NCI-H2107 treated with DMSO at 0.1 percent for 48 hours (cell line): ENCODE measurements at regions not wholly inside any gene's neighbourhood (a gene's known extent, or its start where the extent isn't known, plus 50 kb on each side); places are given as distances from the start of the nearest gene placed in this dataset.
"Not testable (repeated sequence)": the region's sequence is repeated elsewhere in the genome, so short reads cannot be mapped to it uniquely, and the experiment has no call there.

Experiments used
- DNase-seq: peaks from one replicate; lab custom pipeline; 2025; ENCODE audit not compliant: unreplicated experiment; lab: John Stamatoyannopoulos, UW

GRCh38 chr5:131005963-131006684 lies 158.9 kb downstream of the HINT1 start:
- no peak for DNase-seq

DNA sequence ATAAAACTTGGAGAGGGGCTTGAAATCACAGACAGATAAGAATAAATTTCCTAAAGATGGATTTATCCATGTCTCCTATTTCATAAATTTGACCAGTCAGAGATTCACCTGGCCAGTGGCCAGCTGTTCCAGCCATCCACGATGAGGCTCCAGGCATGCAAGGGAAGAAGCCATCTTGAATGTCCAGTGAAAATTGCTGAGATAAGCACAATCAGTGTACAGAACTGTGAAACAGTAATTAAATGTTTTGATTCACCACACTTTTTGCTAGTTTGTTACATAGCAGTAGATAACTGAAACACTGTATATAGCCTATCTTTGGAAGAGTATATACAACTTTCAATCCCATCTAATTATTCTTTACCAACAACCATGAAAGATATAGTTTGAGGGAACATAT lies 163.5 kb downstream of the HINT1 start:
- no peak for DNase-seq

DNA sequence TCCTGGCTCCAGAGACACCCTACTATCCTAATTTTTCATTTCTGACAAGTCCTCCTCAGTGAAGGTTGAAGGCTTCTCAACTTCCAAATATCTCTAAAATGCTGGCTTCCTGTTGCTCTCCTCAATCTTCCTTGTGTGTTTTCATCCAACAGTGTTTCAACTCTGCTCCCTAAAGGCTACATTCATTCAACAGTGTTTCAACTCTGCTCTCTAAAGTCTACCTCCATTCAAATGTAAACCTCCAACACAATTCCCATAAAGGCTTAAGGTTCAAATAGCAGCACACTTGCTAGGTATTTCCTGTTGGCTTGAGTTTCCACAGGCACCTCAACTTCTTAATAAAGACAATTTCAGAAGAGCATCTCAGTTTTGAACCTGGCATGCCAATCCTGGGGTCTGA lies 164.8 kb downstream of the HINT1 start:
- DNase-seq, result no peak

DNA sequence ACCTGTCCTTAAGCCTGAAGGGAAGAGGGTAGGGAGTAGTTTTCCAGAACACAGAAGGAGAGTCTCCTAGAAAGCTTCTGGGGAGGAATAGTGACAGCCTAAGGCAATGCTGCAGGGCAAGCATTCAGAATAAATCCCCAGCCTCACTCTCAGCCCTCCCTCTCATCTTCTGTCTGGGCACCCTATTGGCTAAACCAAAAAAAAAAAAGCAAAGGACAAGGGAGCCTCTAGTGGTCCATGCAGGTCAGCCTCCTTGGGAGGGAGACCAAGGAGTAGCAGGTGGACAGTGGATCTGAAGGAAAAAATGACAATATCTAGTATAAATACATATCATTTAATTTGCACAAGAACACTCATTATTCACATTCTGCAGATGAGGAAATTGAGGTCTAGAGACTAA lies 168.3 kb downstream of the HINT1 start:
- DNase-seq, result not testable (repeated sequence)

- no peak for DNase-seq
Measured at GRCh38 chr5:130995851-130996250, 169.2 kb downstream of the HINT1 start.

DNA sequence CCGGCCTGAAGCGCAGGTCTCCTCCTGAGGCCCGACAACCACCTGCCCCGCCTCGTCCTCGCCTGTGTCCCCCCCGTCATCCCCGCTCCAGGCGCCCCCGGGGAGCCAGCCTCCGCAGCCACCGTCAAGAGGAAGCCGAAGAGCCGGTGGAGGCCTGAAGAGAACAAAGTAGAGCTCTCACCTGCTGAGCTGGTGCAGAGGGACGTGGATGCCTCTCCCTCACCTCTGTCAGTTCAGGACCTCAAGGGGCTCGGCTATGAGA lies 169.9 kb downstream of the HINT1 start:
- DNase-seq, result no peak

DNA sequence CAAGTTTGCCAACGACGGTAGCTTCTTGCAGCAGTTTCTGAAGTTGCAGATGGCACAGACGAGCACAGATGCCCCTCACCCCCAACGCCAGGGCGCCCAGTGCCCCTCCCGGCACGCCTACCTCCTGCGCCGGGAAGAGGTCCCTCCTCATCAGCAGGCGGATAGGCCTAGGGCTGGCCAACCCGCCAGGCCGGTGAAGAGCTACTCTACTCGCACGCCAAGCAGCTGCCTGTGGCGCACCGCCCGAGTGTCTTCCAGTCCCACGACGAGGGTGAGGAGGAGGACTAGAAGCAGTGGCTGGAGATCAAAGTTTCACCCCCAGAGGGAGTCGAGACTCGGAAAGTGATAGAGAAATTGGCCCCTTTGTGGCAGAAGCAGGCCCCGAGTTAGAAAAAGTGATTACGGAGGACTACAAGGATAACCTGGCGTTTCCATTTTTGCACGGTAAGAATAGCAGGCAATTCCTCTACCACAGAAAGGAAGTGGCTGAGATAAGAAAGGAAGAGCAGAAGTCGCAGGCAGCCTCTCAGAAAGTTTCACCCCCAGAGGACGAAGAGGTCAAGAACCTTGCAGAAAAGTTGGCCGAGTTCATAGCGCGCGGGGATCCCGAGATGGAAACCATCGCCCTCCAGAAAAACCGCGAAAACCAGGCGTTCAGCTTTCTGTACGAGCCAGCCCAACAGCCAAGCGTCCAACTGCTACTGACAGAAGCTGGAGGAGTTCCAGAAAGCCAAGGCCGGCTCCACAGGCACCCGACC lies 170.4 kb downstream of the HINT1 start:
- DNase-seq, result no peak

GRCh38 chr5:130992621-130993020 lies 172.4 kb downstream of the HINT1 start:
- no peak for DNase-seq

GRCh38 chr5:130992095-130992494 lies 173.0 kb downstream of the HINT1 start:
- DNase-seq, result no peak

DNA sequence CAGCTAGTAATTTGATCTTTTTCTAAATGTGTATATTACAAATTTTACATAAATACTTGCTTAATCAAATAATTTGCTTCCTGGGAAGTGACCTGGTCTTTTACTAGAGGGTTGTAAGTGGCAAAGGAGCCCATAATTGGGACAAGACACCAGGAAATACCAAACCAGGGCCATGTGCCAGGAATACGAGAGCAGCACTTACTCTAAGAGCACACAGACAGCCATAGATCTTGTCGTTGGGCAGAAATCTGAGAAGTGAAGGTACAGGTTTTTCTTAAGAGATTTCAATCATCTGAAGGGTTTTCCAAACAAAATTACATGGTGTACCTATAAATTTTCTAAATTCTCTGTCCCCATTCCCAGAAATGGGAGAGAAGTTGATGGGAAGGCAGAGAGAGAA lies 179.3 kb downstream of the HINT1 start:
- DNase-seq, result no peak

DNA sequence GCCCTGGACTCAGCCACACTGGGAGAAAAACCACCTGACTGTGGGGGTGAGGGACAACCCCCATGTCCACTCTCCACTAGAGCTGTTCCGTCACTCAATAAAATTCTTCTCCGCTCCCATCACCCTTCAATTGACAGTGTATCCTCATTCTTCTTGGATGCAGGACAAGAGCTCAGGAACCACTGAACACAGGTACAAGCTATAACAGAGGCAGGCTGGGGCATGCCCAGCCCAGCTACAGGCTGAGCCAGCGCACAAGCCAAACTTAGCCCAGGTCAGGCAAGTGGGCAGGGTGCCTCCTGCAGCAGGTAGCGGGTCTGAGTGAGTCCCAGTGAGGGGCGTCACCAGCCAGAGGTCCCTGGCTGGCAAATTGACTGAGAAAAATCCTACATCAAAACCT lies 183.4 kb downstream of the HINT1 start:
- no peak for DNase-seq

DNA sequence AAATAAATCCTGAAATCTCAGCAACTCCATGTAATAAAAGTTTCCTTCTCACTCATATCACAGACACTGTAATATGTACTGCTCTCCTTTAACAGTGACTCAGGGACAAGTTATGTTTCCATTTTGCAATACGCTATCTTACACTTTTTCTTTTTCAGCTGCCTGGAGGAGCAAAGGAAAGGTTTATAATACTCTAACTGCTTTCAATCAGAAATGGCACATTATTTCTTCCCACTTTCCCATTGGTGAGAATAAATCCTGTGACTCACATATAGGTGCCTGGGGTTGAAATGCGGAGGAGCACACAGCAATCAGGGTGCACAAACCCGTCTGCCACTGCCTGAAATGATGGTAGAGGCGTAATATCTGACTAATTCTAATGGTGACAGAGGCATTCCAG lies 186.6 kb downstream of the HINT1 start:
- no peak for DNase-seq

GRCh38 chr5:130976493-130976892 lies 188.6 kb downstream of the HINT1 start:
- DNase-seq, result no peak

DNA sequence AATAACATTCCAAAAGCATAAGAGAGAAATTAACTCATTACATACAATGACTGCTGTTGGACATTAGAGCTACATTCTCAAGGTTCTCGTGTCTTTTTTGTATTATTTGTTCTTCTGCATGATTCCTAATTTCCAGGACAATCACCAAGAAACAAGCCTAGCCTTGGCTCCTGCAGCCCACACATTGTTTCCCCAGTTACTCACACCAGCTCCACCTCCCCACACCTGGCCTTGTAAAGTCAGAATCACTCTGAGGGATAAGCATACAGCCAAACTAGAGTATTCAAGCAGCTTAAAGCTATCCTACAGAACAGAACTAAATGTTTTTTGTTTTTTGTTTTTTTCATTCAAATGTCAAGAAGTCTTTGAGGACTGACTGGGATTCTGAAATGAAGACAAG lies 189.2 kb downstream of the HINT1 start:
- no peak for DNase-seq

GRCh38 chr5:130975299-130975698 lies 189.8 kb downstream of the HINT1 start:
- DNase-seq, result no peak

DNA sequence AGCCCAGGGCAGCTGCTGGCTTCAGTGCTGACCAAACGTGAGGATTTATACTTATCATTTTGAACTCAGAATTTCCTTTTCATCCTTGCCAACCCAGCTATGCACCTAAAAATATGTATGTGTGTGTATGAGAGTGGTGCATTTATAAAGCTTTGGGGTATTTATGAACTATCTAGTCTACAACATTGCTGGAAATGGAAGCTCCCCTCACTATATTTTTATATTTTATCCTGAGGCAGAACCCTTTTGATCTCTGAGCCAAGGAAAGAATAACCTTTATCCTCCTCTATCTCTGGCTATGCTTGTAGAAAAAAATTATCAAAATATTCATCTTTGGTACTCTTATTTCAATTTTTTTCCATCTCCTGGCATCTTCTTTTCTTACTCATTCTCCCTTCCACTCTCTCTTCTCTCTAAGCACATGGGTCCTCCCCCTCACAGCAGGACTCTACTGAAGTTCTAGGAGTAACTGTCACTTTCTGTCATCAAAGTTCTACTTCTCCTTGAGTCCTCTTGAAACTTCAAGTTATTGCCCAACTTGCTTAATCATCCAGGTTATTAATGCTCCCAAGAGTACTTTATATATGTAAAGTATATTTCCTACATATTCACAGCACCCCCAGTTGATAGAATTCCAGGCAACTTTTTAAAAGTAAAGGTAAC lies 190.9 kb downstream of the HINT1 start:
- no peak for DNase-seq

DNA sequence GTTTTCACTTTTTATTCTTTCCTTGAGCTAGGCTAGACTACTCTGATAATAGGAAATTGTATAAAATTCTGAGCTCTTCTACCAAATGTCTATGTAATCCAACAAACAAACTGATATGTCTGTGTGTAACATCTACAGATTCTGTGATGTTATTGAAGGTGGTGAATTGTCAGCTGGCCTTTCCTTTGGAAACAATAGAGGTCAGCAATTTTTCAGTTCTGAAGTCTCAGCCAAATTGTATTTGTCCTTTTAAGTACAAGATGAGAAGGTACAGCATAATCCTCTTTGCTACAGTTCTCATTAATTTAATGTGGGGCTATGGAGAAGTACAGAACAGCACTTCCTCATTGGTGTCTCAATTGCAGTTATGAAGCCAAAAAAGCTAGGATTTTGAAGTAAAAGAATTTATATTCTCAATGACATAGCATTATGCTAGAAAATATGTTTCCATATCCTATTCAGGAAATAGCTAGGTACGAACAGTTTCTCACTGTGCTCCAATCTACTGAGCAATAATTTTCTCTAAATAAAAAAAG lies 198.0 kb downstream of the HINT1 start:
- DNase-seq, result no peak

DNA sequence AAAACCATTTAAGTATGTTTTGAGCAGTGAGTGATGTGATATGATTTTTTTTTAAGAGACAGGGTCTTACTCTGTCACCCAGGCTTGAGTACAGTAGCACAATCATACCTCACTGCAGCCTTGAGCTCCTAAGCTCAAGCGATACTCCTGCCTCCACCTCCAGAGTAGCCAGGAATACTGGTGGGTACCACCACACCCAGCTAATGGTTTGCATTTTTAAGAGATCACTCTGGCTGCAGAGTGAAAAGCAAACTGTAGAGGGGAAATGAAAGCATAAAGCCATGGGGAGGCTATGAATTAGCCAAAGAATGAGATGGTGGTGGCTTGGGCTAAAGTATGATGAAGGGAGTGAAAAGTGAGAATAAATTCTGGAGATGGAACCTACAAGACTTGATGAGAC lies 199.1 kb downstream of the HINT1 start:
- no peak for DNase-seq

DNA sequence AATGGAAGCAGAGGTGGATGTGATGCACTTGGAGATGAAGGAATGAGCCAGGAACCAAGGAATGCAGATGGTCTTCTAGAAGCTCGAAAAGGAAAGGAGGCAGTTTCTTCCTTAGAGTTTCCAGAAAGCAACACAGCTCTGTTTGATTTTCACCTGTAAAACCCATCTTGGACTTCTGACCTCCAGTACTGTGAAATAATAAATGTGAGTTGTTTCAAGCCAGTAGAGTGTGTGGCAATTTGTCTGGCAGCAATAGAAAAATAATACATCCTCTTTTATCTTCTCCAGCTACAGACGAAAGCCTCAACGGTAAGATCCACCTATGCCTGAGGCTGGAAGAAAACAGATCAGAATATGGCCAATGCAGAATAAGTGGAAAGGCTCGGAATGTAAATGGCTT lies 199.7 kb downstream of the HINT1 start:
- DNase-seq, result no peak

- DNase-seq, result no peak
Measured at GRCh38 chr5:130964231-130965202, 200.5 kb downstream of the HINT1 start.

DNA sequence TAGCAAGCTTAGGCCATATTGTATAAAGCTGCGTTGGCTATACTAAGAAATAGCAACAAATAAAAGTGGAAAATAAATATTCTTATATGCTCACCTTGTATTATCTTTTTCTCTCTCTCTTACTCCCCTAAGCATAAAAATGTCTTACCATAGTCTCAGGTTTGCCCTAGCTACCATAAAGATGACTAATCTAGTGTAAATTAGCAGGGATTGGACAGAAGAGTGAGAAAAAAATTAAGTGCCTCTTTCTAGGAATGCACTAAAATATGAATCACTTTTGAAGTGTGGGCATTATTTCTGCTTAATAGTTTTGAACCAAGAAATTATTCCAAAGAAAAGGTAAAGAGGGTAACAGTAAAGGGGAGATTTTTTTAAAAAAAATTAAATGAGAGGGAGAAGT lies 201.3 kb downstream of the HINT1 start:
- DNase-seq, result no peak
